Body of pancreas (tissue), 4 donors: ENCODE measurements at regions not wholly inside any gene's neighbourhood (a gene's known extent, or its start where the extent isn't known, plus 50 kb on each side); places are given as distances from the start of the nearest gene placed in this dataset.
"Not testable (repeated sequence)": the region's sequence is repeated elsewhere in the genome, so short reads cannot be mapped to it uniquely, and the experiment has no call there.

Experiments
- ATAC-seq: fragments of 150-250 bp; one replicate; pipeline ENCODE4 v1.9.1; 2016
- DNase-seq, 4 donors: peaks; one replicate each; pipeline ENCODE4 v3.0.0-alpha.2; 2019
- H3K27ac ChIP-seq, 4 donors: fragments of 200-600 bp; sonication (generic); 1 replicate in 3 of 4; 2 replicates in 1 of 4; pipeline versions ENCODE4 v1.5.1 to v1.6.1; 2016 to 2019; ENCODE audit warnings: mild to moderate bottlenecking in 1 of 4, mixed read lengths in 1 of 4, moderate library complexity in 1 of 4
- H3K27me3 ChIP-seq, 2 donors: fragments of 200-600 bp; sonication (generic); one replicate each; pipeline ENCODE4 v1.6.0; 2016; ENCODE audit warnings: mild to moderate bottlenecking in 1 of 2
- H3K36me3 ChIP-seq, 2 donors: fragments of 200-600 bp; sonication (generic); replicated peaks in 1 of 2; 2 replicates each; pipeline ENCODE4 v1.5.1; 2016; ENCODE audit warnings: low read depth in 2 of 2; ENCODE audit not compliant: insufficient read depth in 1 of 2
- H3K4me1 ChIP-seq: fragments of 200-600 bp; sonication (generic); one replicate; pipeline ENCODE4 v1.6.0; 2016
- H3K4me3 ChIP-seq, 2 donors: fragments of 200-600 bp; sonication (generic); 1 replicate in 1 of 2; 2 replicates in 1 of 2; pipeline ENCODE4 v1.5.1; 2016 to 2019
- H3K9me3 ChIP-seq, 3 donors: fragments of 200-600 bp; sonication (generic); 1 replicate in 2 of 3; 2 replicates in 1 of 3; pipeline ENCODE4 v1.5.1; 2016
- POLR2A ChIP-seq, 3 donors: fragments of 450-650 bp; IDR thresholded peaks; one replicate each; pipeline ENCODE4 v1.6.1; 2016; ENCODE audit warnings: antibody characterized with exemption in 3 of 3, mild to moderate bottlenecking in 2 of 3
- WGBS, 2 donors: methylation state at CpG; one replicate each; pipeline ENCODE4 v1.1.5; 2017; 5-methylcytosine and 5-hydroxymethylcytosine counted together
- intact Hi-C: fragments of 100-400 bp; cut with DNase I; formaldehyde crosslinking; loops from one replicate; pipeline ENCODE4 v1.15.1; 2023
- TF ChIP-seq, protein P1 (sequence below), 7 experiments: fragments of 450-650 bp in 4 of 7; fragments of 200-600 bp in 3 of 7; sonication (generic) in 3 of 7; IDR thresholded peaks; one replicate each; pipeline ENCODE4 v1.5.1; 2016 to 2019; ENCODE audit warnings: antibody characterized with exemption in 7 of 7

DNA sequence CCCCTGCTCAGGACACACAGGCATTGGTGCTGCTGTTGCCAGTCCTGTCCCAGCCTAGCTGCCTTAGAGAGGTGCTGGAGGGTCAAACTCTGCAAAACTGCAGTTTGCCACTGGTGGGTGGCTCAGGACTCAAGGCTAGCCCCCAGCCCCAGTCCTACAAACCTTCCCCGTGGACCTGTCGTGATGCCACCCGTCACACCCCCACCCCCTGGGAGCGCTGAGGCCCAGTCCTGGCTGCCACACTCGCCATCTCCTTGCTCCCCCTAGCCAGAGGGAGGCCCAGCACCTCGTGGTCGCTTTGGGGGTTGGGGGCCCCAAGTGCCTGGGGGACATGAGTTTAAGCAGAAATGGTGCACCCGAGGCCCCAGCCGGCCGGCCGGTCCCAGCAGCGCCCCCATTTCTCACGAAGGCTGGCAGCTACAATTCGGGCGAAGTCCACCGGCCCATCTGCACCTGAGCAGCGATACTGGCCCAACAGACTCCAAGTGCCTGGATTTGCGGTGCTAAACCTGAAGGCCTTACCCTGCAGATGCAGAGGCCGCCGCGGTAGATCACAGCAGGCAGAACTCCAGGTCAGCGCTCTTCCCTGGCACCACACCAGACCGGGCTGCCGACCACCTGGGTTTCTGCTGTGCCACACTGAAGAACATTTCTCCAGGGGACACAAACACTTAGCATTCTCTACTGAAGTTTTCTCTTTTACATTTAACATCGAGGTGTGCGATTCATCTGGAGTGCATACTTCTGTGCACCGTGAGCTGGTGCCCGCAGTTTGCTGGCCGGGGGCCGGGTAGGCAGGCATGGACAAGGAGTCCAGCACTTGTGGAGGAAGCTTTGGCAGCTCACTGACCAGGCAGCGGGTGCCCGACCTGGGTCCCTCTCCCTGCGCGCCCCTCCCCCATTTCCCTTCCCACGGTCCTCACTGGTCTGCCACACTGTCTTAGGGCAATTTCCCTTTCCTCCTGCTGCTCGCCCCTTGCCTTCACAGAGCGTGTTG is 130.0 kb downstream of the KCNJ12 start:
- ATAC-seq (no peak), DNase-seq (no peak)
- no peak overlapping the region for H3K4me3 ChIP-seq
- H3K4me1 ChIP-seq: peaks cover 4% of the 10 kb centered on the region
- intact Hi-C loops: no loop called here
- WGBS, 2 donors: 82 to 86% methylated on average over 23 to 37 of the region's 37 CpGs
- H3K27ac ChIP-seq: no peak overlapping the region
- TF ChIP-seq POLR2A (IDR thresholded peaks at IDR 0.05): no peak
- TF ChIP-seq, protein P1, sequence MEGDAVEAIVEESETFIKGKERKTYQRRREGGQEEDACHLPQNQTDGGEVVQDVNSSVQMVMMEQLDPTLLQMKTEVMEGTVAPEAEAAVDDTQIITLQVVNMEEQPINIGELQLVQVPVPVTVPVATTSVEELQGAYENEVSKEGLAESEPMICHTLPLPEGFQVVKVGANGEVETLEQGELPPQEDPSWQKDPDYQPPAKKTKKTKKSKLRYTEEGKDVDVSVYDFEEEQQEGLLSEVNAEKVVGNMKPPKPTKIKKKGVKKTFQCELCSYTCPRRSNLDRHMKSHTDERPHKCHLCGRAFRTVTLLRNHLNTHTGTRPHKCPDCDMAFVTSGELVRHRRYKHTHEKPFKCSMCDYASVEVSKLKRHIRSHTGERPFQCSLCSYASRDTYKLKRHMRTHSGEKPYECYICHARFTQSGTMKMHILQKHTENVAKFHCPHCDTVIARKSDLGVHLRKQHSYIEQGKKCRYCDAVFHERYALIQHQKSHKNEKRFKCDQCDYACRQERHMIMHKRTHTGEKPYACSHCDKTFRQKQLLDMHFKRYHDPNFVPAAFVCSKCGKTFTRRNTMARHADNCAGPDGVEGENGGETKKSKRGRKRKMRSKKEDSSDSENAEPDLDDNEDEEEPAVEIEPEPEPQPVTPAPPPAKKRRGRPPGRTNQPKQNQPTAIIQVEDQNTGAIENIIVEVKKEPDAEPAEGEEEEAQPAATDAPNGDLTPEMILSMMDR (IDR thresholded peaks at IDR 0.05): no peak
- no peaks in the 10 kb centered on the region for H3K27me3 ChIP-seq
- H3K9me3 ChIP-seq: no peaks in the 10 kb centered on the region
- H3K36me3 ChIP-seq: no peaks in the 10 kb centered on the region

DNA sequence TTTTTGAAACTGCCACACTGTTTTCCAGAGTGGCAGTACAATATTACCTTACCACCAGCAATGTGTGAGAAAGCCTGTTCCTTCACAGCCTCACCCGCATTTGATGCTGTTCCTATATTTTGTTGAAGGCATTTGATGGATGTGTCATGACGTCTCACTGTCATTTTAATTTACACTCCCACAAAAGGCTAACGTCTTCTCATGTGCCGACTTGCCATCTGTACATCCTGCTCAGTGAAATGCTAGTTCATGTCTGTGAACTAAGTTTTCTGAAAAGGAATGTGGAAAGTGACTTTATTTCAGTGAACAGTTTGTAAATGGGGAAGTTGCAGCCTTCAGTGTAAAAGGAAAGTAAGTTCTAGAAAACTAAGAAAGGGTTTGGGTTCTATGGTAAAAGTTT is 131.6 kb downstream of the KCNJ12 start:
- DNase-seq, H3K36me3 ChIP-seq, H3K27me3 ChIP-seq, ATAC-seq, H3K4me3 ChIP-seq, intact Hi-C loops, H3K27ac ChIP-seq, H3K9me3 ChIP-seq: not testable (repeated sequence)
- H3K4me1 ChIP-seq: peaks cover 16% of the 10 kb centered on the region
- WGBS, 2 donors: 61 to 76% methylated on average over 4 of the region's 4 CpGs

DNA sequence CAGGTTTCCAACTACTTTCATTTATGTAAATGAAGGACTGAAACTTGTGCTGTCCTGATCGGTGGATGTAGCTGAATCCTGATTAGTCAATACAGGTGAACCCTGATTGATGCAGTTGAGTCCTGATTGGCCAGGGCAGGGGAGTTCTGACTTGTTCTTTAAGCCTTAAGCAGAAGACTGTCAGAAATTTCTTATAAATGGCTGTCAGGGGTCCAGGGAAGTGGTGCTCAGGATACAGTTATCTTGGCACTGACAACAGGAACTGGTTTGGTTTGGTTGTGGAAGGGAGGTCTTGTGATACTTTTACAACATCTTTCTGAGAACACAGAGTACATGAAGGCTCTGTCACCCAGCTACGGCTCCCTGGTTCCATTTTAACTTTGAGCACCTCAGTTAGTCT is 132.1 kb downstream of the KCNJ12 start:
- peaks cover 17% of the 10 kb centered on the region for H3K4me1 ChIP-seq
- H3K36me3 ChIP-seq: no peaks in the 10 kb centered on the region
- TF ChIP-seq, protein P1 (IDR thresholded peaks at IDR 0.05): no peak
- TF ChIP-seq POLR2A (IDR thresholded peaks at IDR 0.05): no peak
- no peaks in the 10 kb centered on the region for H3K27me3 ChIP-seq
- no peaks in the 10 kb centered on the region for H3K9me3 ChIP-seq
- DNase-seq (no peak), ATAC-seq (no peak)
- no peak overlapping the region for H3K27ac ChIP-seq
- intact Hi-C loops: no loop called here
- WGBS, 2 donors: 53 to 72% methylated on average over 2 of the region's 2 CpGs
- no peak overlapping the region for H3K4me3 ChIP-seq

DNA sequence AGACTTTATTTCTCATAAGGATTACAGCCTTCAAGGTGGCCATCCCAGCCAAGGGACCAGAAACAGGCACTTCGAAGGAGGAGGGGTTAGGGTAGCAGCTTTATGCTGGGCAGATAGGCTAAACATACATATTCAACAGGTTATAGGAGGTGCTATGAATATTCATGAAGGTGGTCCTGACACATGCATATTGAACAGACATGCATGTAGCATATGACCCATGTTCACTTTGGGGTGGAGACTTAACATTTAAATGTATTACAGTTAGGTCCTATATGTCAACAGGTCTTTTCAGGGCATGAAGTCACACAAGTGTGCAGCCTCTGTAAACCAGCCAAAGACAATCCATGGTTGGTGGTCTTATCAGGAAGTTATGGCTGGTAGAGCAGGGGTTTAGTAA is 133.2 kb downstream of the KCNJ12 start:
- H3K9me3 ChIP-seq, DNase-seq, H3K27me3 ChIP-seq, H3K27ac ChIP-seq, H3K36me3 ChIP-seq, H3K4me3 ChIP-seq, ATAC-seq, intact Hi-C loops: not testable (repeated sequence)
- H3K4me1 ChIP-seq: peaks cover 17% of the 10 kb centered on the region
- 75 to 88% methylated on average over 1 of the region's 1 CpG for WGBS, 2 donors

DNA sequence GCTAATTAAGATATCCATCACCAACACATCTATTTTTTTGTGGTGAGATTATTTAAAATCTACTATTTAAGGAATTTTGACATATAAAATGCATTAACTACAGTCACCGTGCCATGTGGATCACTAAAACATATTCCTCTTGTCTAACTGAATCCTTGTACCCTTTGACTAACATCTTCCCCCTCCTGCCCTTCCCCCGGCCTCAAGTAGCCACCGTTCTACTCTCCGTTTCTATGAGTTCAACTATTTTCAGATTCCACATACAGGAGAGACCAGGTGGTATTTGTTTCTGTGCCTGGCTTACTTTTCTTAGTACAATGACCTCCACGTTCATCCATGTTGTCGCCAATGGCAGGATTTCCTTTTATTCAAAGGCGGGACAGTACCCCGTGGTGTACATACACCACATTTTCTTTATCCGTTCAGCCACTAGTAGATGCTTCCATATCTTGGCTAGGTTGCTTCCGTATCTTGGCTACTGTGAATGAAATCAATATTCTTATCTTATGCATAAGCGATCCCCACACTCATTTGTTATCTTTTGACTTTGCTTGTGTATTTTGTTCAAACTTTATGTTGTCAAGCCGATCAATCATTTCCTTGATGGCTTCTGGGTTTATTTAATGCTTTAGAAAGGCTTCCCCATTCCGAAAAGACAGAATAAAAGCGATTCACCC is 134.7 kb downstream of the KCNJ12 start:
- TF ChIP-seq POLR2A (IDR thresholded peaks at IDR 0.05): no peak
- TF ChIP-seq, protein P1 (IDR thresholded peaks at IDR 0.05): no peak
- no peak overlapping the region for H3K4me3 ChIP-seq
- ATAC-seq: peak; percentile 36
- no peaks in the 10 kb centered on the region for H3K9me3 ChIP-seq
- H3K36me3 ChIP-seq: no peaks in the 10 kb centered on the region
- intact Hi-C loops: loop anchor here (5.0 kb wide), 1 partner anchor 229 kb away; the partner anchor contains the start of gene MAP2K3
- H3K27me3 ChIP-seq: no peaks in the 10 kb centered on the region
- peak overlapping the region in 3 of 4 donors; percentile 41 to 67 (median 53) for H3K27ac ChIP-seq
- 12 to 18% methylated on average over 14 of the region's 14 CpGs for WGBS, 2 donors
- H3K4me1 ChIP-seq: peaks cover 17% of the 10 kb centered on the region
- DNase-seq: no peak
